ENCODE measurements at regions not wholly inside any gene's neighbourhood (a gene's known extent, or its start where the extent isn't known, plus 50 kb on each side); places are given as distances from the start of the nearest gene placed in this dataset.

DNA sequence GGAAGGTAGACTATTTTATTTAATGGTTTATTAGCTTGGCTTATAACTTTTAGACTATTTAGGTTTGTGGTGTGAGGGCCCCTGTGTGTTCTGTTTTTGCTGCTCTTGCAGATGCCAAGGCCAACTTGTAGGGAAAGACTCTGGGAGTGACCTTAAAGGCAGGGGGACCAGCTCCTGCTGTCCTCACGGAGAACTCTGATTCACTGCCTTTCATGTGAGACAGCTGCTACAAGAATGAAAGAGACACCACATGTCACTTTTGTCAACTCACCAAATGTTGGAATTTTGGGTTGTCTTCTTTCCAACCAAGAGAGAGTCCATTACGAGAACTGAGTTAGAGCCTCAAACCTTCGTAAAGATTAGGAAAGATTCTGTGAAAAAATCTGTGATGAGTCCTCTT, 258.3 kb upstream of the ADAMTSL1 start:
- Histone ChIP-seq H3K27me3 (ENCODE audit: low read depth) (no peaks in the 10 kb centered on the region), H3K4me1 (no peaks in the 10 kb centered on the region), H3K4me3 (no peak overlapping the region), H3K36me3 (no peaks in the 10 kb centered on the region), H3K27ac (no peak overlapping the region), H3K9me3 (no peaks in the 10 kb centered on the region)
- intact Hi-C loops (cut with DNase I), result loop anchor here (10.0 kb wide), 1 partner anchor 401 kb away; no protein-coding TSS in a partner anchor
- ATAC-seq (no peak), DNase-seq (no peak)
- TF ChIP-seq, protein P1, sequence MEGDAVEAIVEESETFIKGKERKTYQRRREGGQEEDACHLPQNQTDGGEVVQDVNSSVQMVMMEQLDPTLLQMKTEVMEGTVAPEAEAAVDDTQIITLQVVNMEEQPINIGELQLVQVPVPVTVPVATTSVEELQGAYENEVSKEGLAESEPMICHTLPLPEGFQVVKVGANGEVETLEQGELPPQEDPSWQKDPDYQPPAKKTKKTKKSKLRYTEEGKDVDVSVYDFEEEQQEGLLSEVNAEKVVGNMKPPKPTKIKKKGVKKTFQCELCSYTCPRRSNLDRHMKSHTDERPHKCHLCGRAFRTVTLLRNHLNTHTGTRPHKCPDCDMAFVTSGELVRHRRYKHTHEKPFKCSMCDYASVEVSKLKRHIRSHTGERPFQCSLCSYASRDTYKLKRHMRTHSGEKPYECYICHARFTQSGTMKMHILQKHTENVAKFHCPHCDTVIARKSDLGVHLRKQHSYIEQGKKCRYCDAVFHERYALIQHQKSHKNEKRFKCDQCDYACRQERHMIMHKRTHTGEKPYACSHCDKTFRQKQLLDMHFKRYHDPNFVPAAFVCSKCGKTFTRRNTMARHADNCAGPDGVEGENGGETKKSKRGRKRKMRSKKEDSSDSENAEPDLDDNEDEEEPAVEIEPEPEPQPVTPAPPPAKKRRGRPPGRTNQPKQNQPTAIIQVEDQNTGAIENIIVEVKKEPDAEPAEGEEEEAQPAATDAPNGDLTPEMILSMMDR (IDR thresholded peaks at IDR 0.05), result no peak

DNA sequence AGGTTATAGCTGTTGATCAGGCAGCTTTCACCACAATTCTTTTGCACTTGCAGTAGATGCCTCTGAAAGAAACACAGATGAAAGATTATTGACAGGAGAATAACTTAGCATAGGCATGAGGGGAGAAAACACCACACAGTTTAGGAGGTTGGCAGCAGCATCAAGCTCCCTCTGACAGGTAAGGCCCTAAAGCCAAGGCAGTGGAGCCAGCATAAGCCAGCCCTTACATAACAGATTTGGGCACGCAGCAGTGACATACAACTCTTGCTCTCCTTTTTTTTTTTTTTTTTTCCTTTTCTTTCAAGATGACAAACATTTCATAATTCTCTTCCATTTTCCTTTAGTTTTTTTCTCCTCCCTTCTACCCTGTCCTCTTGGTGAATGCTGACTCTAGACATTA, 257.6 kb upstream of the ADAMTSL1 start:
- intact Hi-C loops (cut with DNase I), result loop anchor here (10.0 kb wide), 1 partner anchor 402 kb away; no protein-coding TSS in a partner anchor
- TF ChIP-seq, protein P1 (IDR thresholded peaks at IDR 0.05), result no peak
- H3K27ac ChIP-seq, result no peak overlapping the region
- no peaks in the 10 kb centered on the region for H3K36me3 ChIP-seq
- no peaks in the 10 kb centered on the region for H3K27me3 ChIP-seq (ENCODE audit: low read depth)
- DNase-seq, result no peak
- no peak overlapping the region for H3K4me3 ChIP-seq
- H3K4me1 ChIP-seq, result no peaks in the 10 kb centered on the region
- no peaks in the 10 kb centered on the region for H3K9me3 ChIP-seq
- ATAC-seq, result no peak

DNA sequence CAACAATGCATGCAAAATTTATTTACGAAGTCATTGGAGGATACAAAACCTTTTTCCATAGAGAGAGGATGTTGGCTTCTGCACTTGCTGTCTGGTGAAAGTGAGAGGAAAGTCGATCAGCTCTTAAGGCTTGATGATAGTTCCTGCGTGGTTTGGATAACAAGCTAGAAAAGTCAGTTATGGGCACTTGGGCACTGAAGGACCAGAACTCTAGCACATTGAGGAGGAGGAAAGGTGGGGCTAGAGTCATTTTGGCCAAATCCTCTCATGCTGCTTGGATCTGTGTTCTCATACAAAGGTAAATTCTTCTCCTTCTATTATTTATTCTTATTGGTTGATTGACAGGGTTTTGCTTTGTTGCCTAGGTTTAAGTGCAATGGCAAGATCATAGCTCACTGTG, 245.9 kb upstream of the ADAMTSL1 start:
- no peak overlapping the region for H3K27ac ChIP-seq
- no peaks in the 10 kb centered on the region for H3K36me3 ChIP-seq
- no peak for DNase-seq
- H3K27me3 ChIP-seq (ENCODE audit: low read depth), result no peaks in the 10 kb centered on the region
- no peaks in the 10 kb centered on the region for H3K9me3 ChIP-seq
- no peaks in the 10 kb centered on the region for H3K4me1 ChIP-seq
- no peak overlapping the region for H3K4me3 ChIP-seq
- intact Hi-C loops (cut with DNase I), result no loop called here
- no peak for ATAC-seq
- TF ChIP-seq, protein P1 (IDR thresholded peaks at IDR 0.05), result no peak

DNA sequence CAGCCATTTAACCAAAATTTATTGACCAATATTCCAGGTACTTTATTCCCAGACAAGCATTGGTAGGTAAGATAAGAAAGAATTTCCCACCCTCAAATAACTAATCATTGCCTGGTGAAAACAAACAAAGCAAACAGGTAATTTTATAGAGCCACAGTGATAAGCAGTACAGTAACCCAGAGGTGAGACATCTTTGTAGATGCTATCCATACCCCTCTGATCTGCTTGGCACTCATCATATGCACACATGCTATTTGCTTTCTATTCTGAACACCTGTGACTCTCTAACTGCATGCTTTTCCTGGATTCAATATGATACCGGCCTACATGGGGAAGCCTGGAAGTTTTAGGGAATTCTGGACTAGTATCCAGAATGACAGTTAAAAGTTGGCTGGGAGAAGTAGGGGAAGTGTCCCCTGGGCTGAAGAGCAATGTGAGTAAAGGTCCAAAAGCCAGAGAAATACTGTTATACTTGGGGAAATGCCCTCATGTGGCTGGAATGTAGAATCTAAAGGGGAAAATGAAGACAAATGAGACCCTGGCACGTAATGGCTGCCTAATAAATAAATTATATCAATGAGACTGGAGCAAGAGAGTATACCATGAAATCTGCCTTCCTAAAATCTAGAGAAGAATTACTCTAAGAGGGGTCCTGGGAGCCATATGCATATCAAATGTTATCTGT, 243.8 kb upstream of the ADAMTSL1 start:
- TF ChIP-seq, protein P1 (IDR thresholded peaks at IDR 0.05), result no peak
- H3K36me3 ChIP-seq, result no peaks in the 10 kb centered on the region
- H3K9me3 ChIP-seq, result no peaks in the 10 kb centered on the region
- intact Hi-C loops (cut with DNase I), result no loop called here
- H3K27me3 ChIP-seq (ENCODE audit: low read depth), result no peaks in the 10 kb centered on the region
- no peaks in the 10 kb centered on the region for H3K4me1 ChIP-seq
- no peak for DNase-seq
- no peak overlapping the region for H3K4me3 ChIP-seq
- H3K27ac ChIP-seq, result no peak overlapping the region
- ATAC-seq, result no peak

DNA sequence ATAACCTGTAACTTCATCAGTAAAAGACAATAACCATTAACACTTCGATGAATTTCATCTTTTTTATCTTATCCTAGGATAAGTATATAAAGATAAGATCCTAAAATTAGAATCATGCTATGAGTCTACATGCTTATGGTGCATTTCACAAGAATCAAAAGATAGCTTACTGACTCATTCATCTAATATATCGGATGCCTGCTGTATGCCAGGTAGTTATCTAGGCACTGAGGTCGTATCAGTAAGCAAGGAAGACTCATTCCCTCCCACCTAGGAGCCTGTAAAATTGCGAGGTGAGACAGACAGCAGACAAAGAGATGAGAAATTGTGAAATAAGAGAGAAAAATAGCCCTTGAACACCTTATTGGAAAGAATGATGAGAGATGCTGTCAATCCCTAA, 240.6 kb upstream of the ADAMTSL1 start:
- Histone ChIP-seq H3K4me1 (no peaks in the 10 kb centered on the region), H3K4me3 (no peak overlapping the region), H3K36me3 (no peaks in the 10 kb centered on the region), H3K27me3 (ENCODE audit: low read depth) (no peaks in the 10 kb centered on the region), H3K27ac (no peak overlapping the region), H3K9me3 (no peaks in the 10 kb centered on the region)
- no peak for ATAC-seq
- TF ChIP-seq, protein P1 (IDR thresholded peaks at IDR 0.05), result no peak
- DNase-seq, result no peak
- intact Hi-C loops (cut with DNase I), result no loop called here
